Right lobe of liver (tissue), 4 donors: ENCODE measurements at regions not wholly inside any gene's neighbourhood (a gene's known extent, or its start where the extent isn't known, plus 50 kb on each side); places are given as distances from the start of the nearest gene placed in this dataset.

Experiments used
- CTCF ChIP-seq, 4 donors: fragments of 200-600 bp in 3 of 4; fragments of 450-650 bp in 1 of 4; IDR thresholded peaks; one replicate each; pipeline versions ENCODE4 v1.5.1 to v1.8.0; 2016 to 2022; ENCODE audit warnings: antibody characterized with exemption in 4 of 4, mild to moderate bottlenecking in 2 of 4
- POLR2A ChIP-seq: fragments of 450-650 bp; IDR thresholded peaks from one replicate; pipeline ENCODE4 v1.6.1; 2017; ENCODE audit warnings: antibody characterized with exemption, mild to moderate bottlenecking
- donor health status: DM: no; HTN: no; CAD: no.
- donor health status: DM: no; HTN: no; CAD: no.
- donor health status: DM: no; HTN: yes; CAD: no.

- TF ChIP-seq CTCF (IDR thresholded peaks at IDR 0.05) (no peak), POLR2A (no peak)
These were observed 272.0 kb upstream of the RGMA start for GRCh38 chr15:93360976-93361375.
